Neural cell (in vitro differentiated cells): ENCODE measurements at regions not wholly inside any gene's neighbourhood (a gene's known extent, or its start where the extent isn't known, plus 50 kb on each side); places are given as distances from the start of the nearest gene placed in this dataset.

Experiments used
- EP300 ChIP-seq: fragments of 450-650 bp; conservative IDR thresholded peaks from 2 replicates; pipeline ENCODE4 v1.6.1; 2014; ENCODE audit warnings: antibody characterized with exemption, mild to moderate bottlenecking, moderate library complexity; ENCODE audit not compliant: poor library complexity, severe bottlenecking
- EZH2 ChIP-seq: fragments of 200-600, 300-800 bp; shearing (Covaris generic), sonication (generic); IDR thresholded peaks from 2 replicates; pipeline ENCODE4 v1.6.1; 2014; ENCODE audit warnings: antibody characterized with exemption, low read length, borderline replicate concordance, mild to moderate bottlenecking; ENCODE audit not compliant: insufficient read depth, poor library complexity, severe bottlenecking
- MXI1 ChIP-seq: fragments of 450-650 bp; conservative IDR thresholded peaks from 2 replicates; pipeline ENCODE4 v1.6.1; 2014; ENCODE audit warnings: antibody characterized with exemption, mild to moderate bottlenecking; ENCODE audit not compliant: poor library complexity, severe bottlenecking
- POLR2AphosphoS5 ChIP-seq: IDR thresholded peaks from 2 replicates; pipeline ENCODE4 v1.6.1; 2012
- SMC3 ChIP-seq: fragments of 450-650 bp; conservative IDR thresholded peaks from 2 replicates; pipeline ENCODE4 v1.6.1; 2014; ENCODE audit warnings: antibody characterized with exemption, mild to moderate bottlenecking, moderate library complexity; ENCODE audit not compliant: poor library complexity
- TAF1 ChIP-seq: IDR thresholded peaks from 2 replicates; pipeline ENCODE4 v1.6.1; 2012; ENCODE audit warnings: low read depth
- TF ChIP-seq, protein P1 (sequence below): fragments of 450-650 bp; IDR thresholded peaks from 2 replicates; pipeline ENCODE4 v1.5.1; 2014; ENCODE audit warnings: antibody characterized with exemption, mild to moderate bottlenecking, moderate library complexity; ENCODE audit not compliant: poor library complexity, severe bottlenecking
- TF ChIP-seq, protein P2 (sequence below): IDR thresholded peaks from 2 replicates; pipeline ENCODE4 v1.6.1; 2012; ENCODE audit warnings: borderline replicate concordance

DNA sequence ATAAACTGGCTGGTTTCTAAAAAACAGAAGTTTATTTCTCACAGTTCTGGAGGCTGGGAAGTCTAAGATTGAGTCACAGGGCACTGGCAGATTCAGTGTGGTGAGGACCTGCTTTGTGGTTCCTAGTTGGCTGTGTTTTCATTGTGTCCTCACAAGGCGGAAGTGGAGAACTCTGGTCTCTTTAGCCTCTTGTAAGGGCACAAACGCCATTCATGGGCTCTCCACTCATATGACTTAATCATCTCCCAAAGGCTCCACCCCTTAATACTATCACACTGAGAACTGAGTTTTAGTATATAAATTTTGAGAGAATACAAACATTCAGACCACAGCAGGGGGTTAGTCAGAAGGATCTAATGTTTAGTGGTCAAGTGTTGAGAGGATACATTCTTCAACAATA, 208.2 kb downstream of the SEC61B start:
- TF ChIP-seq, protein P1, sequence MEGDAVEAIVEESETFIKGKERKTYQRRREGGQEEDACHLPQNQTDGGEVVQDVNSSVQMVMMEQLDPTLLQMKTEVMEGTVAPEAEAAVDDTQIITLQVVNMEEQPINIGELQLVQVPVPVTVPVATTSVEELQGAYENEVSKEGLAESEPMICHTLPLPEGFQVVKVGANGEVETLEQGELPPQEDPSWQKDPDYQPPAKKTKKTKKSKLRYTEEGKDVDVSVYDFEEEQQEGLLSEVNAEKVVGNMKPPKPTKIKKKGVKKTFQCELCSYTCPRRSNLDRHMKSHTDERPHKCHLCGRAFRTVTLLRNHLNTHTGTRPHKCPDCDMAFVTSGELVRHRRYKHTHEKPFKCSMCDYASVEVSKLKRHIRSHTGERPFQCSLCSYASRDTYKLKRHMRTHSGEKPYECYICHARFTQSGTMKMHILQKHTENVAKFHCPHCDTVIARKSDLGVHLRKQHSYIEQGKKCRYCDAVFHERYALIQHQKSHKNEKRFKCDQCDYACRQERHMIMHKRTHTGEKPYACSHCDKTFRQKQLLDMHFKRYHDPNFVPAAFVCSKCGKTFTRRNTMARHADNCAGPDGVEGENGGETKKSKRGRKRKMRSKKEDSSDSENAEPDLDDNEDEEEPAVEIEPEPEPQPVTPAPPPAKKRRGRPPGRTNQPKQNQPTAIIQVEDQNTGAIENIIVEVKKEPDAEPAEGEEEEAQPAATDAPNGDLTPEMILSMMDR: no peak
- TF ChIP-seq, protein P2, sequence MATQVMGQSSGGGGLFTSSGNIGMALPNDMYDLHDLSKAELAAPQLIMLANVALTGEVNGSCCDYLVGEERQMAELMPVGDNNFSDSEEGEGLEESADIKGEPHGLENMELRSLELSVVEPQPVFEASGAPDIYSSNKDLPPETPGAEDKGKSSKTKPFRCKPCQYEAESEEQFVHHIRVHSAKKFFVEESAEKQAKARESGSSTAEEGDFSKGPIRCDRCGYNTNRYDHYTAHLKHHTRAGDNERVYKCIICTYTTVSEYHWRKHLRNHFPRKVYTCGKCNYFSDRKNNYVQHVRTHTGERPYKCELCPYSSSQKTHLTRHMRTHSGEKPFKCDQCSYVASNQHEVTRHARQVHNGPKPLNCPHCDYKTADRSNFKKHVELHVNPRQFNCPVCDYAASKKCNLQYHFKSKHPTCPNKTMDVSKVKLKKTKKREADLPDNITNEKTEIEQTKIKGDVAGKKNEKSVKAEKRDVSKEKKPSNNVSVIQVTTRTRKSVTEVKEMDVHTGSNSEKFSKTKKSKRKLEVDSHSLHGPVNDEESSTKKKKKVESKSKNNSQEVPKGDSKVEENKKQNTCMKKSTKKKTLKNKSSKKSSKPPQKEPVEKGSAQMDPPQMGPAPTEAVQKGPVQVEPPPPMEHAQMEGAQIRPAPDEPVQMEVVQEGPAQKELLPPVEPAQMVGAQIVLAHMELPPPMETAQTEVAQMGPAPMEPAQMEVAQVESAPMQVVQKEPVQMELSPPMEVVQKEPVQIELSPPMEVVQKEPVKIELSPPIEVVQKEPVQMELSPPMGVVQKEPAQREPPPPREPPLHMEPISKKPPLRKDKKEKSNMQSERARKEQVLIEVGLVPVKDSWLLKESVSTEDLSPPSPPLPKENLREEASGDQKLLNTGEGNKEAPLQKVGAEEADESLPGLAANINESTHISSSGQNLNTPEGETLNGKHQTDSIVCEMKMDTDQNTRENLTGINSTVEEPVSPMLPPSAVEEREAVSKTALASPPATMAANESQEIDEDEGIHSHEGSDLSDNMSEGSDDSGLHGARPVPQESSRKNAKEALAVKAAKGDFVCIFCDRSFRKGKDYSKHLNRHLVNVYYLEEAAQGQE: no peak
- no peak for TF ChIP-seq POLR2AphosphoS5
- TF ChIP-seq TAF1: no peak
- TF ChIP-seq MXI1: no peak
- TF ChIP-seq EZH2: no peak
- no peak for TF ChIP-seq SMC3
- TF ChIP-seq EP300: no peak
